AML-193 (cell line): ENCODE measurements at regions not wholly inside any gene's neighbourhood (a gene's known extent, or its start where the extent isn't known, plus 50 kb on each side); places are given as distances from the start of the nearest gene placed in this dataset.
"Not testable (repeated sequence)": the region's sequence is repeated elsewhere in the genome, so short reads cannot be mapped to it uniquely, and the experiment has no call there.

Experiments used
- DNase-seq, 2 experiments: peaks; one replicate each; lab custom pipeline; 2025; lab: John Stamatoyannopoulos, UW

- no peak for DNase-seq
Observed at GRCh38 chr3:104132566-104133403, 1233.9 kb upstream of the ALCAM start.

GRCh38 chr3:104133630-104134029 is 1233.1 kb upstream of the ALCAM start:
- DNase-seq, result no peak

- no peak for DNase-seq
Observed at GRCh38 chr3:104137116-104137515, 1229.6 kb upstream of the ALCAM start.

GRCh38 chr3:104145164-104145563 is 1221.5 kb upstream of the ALCAM start:
- no peak for DNase-seq

- no peak for DNase-seq
Observed at GRCh38 chr3:104149154-104149553, 1217.6 kb upstream of the ALCAM start.

GRCh38 chr3:104150724-104151123 is 1216.0 kb upstream of the ALCAM start:
- no peak for DNase-seq

- no peak for DNase-seq
Observed at GRCh38 chr3:104154896-104155295, 1211.8 kb upstream of the ALCAM start.

GRCh38 chr3:104165866-104166265 is 1200.8 kb upstream of the ALCAM start:
- DNase-seq, result no peak

GRCh38 chr3:104168386-104168785 is 1198.3 kb upstream of the ALCAM start:
- DNase-seq, result no peak

GRCh38 chr3:104175696-104176095 is 1191.0 kb upstream of the ALCAM start:
- DNase-seq, result no peak

GRCh38 chr3:104176706-104177105 is 1190.0 kb upstream of the ALCAM start:
- no peak for DNase-seq

GRCh38 chr3:104178680-104179079 is 1188.0 kb upstream of the ALCAM start:
- DNase-seq, result no peak

- DNase-seq, result no peak
Observed at GRCh38 chr3:104180906-104181305, 1185.8 kb upstream of the ALCAM start.

- DNase-seq, result no peak
Observed at GRCh38 chr3:104190681-104191080, 1176.0 kb upstream of the ALCAM start.

- DNase-seq, result no peak
Observed at GRCh38 chr3:104198131-104198530, 1168.6 kb upstream of the ALCAM start.

- no peak for DNase-seq
Observed at GRCh38 chr3:104206925-104207324, 1159.8 kb upstream of the ALCAM start.

- DNase-seq, result no peak
Observed at GRCh38 chr3:104214277-104214676, 1152.4 kb upstream of the ALCAM start.

GRCh38 chr3:104214937-104215336 is 1151.8 kb upstream of the ALCAM start:
- no peak for DNase-seq

GRCh38 chr3:104219046-104219445 is 1147.7 kb upstream of the ALCAM start:
- DNase-seq, result not testable (repeated sequence)

- no peak for DNase-seq
Observed at GRCh38 chr3:104234442-104235194, 1132.1 kb upstream of the ALCAM start.

- DNase-seq, result no peak
Observed at GRCh38 chr3:104244680-104245220, 1122.0 kb upstream of the ALCAM start.

GRCh38 chr3:104245261-104245660 is 1121.4 kb upstream of the ALCAM start:
- DNase-seq, result no peak

- DNase-seq, result no peak
Observed at GRCh38 chr3:104245981-104246380, 1120.7 kb upstream of the ALCAM start.
